ENCODE measurements at regions not wholly inside any gene's neighbourhood (a gene's known extent, or its start where the extent isn't known, plus 50 kb on each side); places are given as distances from the start of the nearest gene placed in this dataset.

DNA sequence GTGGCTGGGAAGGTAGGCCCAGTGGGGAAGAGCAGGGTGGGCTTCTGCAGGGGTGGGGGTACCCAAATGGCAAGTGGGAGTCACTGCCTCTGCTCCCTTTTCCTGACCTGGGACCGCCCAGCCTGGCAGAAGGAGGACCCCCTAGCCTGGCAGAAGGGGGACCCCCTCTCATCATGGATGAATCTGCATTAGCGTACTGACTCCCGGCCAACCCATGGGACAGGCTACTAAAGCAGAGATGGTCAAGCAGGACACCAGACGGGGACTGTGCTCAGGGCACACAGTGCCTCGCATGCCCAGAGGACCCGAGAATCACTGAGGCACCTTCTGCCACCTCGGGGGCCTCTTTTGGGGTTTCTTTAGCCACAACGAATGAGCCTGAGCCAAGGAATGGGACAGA, 577.5 kb downstream of the GLRX3 start:
- no peak for TF ChIP-seq EZH2 (IDR thresholded peaks at IDR 0.05; ENCODE audit: insufficient read depth, poor library complexity, severe bottlenecking)
- TF ChIP-seq EZH2phosphoT487 (IDR thresholded peaks at IDR 0.05; ENCODE audit: insufficient read depth, low read depth), result no peak

Data from GM23248 (cell line).